KOPT-K1 (cell line): ENCODE measurements at regions not wholly inside any gene's neighbourhood (a gene's known extent, or its start where the extent isn't known, plus 50 kb on each side); places are given as distances from the start of the nearest gene placed in this dataset.
"Not testable (repeated sequence)": the region's sequence is repeated elsewhere in the genome, so short reads cannot be mapped to it uniquely, and the experiment has no call there.

Source experiments
- H3K27ac ChIP-seq: fragments of 200-600 bp; sonication (generic); 2 replicates; pipeline ENCODE4 v1.5.1; 2016; ENCODE audit warnings: antibody characterized with exemption, mild to moderate bottlenecking, low read depth, low read length; ENCODE audit not compliant: poor library complexity, severe bottlenecking
- H3K36me3 ChIP-seq: fragments of 200-600 bp; sonication (generic); 2 replicates; pipeline ENCODE4 v1.5.1; 2017; ENCODE audit warnings: antibody characterized with exemption, mild to moderate bottlenecking, low read length, moderate library complexity; ENCODE audit not compliant: insufficient read depth
- H3K9me3 ChIP-seq: fragments of 200-600 bp; sonication (generic); 2 replicates; pipeline ENCODE4 v1.5.1; 2017; ENCODE audit warnings: antibody characterized with exemption, low read length, mild to moderate bottlenecking; ENCODE audit not compliant: insufficient read depth, poor library complexity, severe bottlenecking

DNA sequence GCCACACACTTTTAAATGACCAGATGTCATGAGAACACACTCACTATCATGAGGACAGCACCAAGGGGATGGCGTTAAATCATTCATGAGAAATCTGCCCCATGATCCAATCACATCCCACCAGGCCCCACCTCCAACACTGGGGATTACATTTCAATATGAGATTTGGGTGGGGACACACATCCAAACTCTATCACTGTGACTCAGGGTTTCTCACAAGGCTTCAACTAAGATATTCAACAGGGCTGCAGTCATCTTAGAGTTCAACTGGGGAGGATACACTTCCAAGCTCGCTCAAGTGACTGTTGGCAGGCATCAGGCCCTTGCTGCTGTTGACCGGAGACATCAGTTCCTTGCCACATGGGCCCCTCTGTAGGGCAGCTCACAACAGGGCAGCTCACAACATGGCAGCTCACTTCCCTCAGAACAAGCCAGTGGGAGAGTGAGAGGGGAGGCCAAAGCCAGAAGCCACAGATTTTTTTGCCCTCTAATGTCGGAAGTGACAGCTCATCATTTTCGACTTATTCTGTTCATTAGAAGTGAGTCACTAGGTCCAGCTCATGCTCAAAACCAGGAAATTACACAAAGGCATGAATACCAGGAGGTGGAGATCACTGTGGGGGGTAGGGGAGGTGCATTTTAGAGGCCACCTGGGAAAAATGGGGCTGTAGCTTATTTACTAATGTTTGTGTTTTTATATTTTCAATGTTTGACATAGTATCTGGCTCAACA is 50.8 kb upstream of the PTHLH start:
- H3K9me3 ChIP-seq: no peaks in the 10 kb centered on the region
- no peaks in the 10 kb centered on the region for H3K36me3 ChIP-seq
- no peak overlapping the region for H3K27ac ChIP-seq

DNA sequence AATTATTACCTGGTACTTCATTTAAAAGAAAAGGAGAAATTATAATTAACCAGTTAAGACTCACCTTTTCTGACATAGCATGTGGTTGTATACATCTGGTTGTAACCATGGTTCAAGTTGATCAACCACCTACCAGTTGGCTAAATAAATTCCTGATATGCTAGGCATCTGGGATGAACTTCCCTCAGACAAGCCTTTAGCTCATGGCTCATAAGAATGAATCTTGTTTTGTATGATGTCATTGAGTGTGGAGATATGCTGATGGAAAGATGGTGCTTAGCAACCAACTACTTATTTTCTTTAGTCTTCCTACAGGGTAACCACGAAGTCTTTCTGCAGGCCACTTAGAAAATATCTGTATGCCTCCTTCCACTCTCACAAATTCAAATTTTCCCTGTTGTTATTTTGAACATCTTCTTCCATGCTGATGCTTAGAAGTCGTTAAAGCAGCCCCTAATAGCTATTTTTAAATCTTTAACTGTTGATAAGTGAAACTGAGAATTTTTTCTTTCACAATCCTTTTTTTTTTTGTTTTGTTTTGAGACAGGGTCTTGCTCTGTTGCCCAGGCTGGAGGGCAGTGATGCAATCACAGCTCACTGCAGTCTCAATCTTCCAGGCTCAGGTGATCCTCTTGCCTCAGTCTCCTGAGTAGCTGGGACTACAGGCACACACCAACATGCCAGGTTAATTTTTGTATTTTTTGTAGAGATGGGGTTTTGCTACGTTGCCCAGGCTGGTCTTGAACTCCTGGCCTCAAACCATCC is 51.9 kb upstream of the PTHLH start:
- H3K36me3 ChIP-seq: no peaks in the 10 kb centered on the region
- H3K9me3 ChIP-seq: no peaks in the 10 kb centered on the region
- no peak overlapping the region for H3K27ac ChIP-seq

DNA sequence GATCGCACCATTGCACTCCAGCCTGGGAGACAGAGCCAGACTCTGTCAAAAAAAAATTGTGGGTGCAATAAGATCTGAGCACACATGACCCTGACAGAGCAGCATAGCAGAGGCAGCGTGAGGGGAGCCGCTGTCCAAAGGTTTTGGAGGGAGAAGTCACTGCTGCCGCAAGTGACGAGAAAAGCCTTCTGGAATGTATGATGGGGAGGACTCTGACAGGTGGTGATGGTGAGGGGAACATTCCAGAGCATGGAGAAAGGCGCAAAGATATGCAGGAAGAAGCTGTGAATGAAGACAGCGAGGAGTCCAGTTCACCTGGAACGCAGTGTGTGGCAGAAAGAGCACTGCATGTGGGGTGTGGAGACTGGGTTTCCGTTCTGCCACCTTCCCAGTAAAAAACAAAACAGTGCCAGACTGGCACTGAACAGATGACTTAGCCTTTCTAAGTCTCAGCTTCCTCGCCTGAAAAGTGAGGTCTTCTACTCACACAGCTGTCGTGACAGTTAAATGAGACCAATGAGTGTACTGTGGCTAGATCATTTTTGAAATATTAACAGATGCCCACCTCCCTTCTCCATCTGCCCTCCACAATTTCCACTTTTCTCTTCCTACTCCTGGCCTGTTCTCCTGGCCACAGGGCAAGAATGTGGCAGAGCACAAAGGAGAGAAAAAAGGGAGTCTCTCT is 53.4 kb upstream of the PTHLH start:
- peak overlapping the region; percentile 69 for H3K27ac ChIP-seq
- no peaks in the 10 kb centered on the region for H3K36me3 ChIP-seq
- no peaks in the 10 kb centered on the region for H3K9me3 ChIP-seq

GRCh38 chr12:28026701-28027100 is 54.2 kb upstream of the PTHLH start:
- Histone ChIP-seq H3K36me3 (no peaks in the 10 kb centered on the region), H3K27ac (peak overlapping the region; percentile 69), H3K9me3 (no peaks in the 10 kb centered on the region)

GRCh38 chr12:28027328-28027727 is 54.8 kb upstream of the PTHLH start:
- Histone ChIP-seq H3K36me3 (no peaks in the 10 kb centered on the region), H3K27ac (peak overlapping the region; percentile 69), H3K9me3 (no peaks in the 10 kb centered on the region)

GRCh38 chr12:28027947-28028724 is 55.6 kb upstream of the PTHLH start:
- Histone ChIP-seq H3K27ac (peak overlapping the region; percentile 69), H3K9me3 (no peaks in the 10 kb centered on the region), H3K36me3 (no peaks in the 10 kb centered on the region)

DNA sequence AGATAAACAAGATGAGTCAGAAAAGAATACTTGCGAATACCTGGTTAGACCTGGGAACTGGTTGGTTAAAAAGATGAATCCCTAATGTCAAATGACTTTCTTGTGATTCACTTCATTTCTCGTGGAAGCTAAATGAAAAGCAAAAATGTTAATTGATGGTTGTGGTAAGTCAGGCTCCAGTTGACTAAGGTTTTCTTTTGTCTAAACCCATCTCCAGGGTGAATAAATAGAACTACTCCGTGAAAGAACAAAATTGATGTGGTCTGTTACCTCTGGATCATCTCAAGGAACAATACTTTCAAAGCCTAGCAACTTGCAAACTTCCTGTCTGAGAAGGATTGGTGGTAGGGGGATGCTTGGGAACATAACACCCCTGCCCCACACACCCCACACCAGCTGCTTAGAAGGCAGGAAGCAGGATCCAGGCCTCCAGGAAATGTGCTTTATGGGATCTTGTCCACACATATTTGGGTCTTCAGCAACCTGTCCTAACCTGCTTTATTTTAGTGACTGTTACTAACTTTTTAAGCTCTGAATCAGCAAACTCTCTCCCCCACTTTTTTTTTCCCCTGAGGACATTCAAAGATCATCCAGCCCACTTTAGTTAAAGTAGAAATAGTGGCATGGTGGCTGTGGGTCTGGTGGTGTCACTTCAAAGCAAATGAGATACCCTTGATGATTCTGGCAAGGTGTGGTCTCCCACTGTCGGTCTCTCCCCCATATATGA is 60.4 kb upstream of the PTHLH start:
- no peaks in the 10 kb centered on the region for H3K36me3 ChIP-seq
- H3K27ac ChIP-seq: no peak overlapping the region
- no peaks in the 10 kb centered on the region for H3K9me3 ChIP-seq

GRCh38 chr12:28033538-28033915 is 61.0 kb upstream of the PTHLH start:
- no peak overlapping the region for H3K27ac ChIP-seq
- H3K36me3 ChIP-seq: no peaks in the 10 kb centered on the region
- H3K9me3 ChIP-seq: no peaks in the 10 kb centered on the region

DNA sequence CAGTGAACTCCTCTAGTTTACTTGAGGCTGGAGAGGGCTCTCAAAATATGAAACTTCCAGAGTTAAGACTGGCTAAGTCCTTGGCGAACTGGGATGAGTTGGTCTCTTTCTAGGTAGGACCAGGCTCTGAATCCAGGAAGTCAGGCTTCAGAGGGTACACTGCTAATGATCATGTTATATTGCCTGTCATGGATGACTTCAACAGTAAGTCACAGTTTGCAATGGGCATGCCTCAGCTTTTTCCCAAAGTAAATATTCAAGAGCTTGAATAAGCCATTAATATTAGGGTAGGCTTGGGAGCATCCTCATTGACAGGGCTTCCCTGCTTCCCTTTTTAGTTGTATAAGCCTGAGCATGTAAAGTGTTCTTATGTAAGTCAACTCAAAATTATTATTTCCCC is 61.7 kb upstream of the PTHLH start:
- no peaks in the 10 kb centered on the region for H3K36me3 ChIP-seq
- H3K9me3 ChIP-seq: no peaks in the 10 kb centered on the region
- H3K27ac ChIP-seq: no peak overlapping the region

- Histone ChIP-seq H3K36me3 (no peaks in the 10 kb centered on the region), H3K27ac (no peak overlapping the region), H3K9me3 (no peaks in the 10 kb centered on the region)
Measured at GRCh38 chr12:28035500-28035899, 63.0 kb upstream of the PTHLH start.

DNA sequence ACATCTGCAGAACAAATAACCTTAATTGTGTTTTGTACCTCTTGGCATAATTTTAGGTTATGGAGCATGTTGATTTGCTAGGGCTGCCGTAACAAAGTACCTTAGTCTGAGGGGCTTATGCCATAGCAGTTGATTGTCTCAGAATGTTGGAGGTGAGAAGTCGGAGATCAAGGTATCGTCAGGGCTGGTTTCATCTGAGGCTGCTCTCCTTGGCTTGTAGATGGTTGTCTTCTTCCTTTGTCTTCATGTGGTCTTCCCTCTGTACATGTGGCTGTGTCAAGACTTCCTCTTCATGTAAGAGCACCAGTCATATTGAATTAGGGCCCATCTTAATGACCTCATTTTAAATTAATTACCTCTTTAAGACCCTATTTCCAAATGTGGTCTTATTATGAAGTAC is 64.4 kb upstream of the PTHLH start:
- Histone ChIP-seq H3K27ac (no peak overlapping the region), H3K9me3 (no peaks in the 10 kb centered on the region), H3K36me3 (no peaks in the 10 kb centered on the region)

DNA sequence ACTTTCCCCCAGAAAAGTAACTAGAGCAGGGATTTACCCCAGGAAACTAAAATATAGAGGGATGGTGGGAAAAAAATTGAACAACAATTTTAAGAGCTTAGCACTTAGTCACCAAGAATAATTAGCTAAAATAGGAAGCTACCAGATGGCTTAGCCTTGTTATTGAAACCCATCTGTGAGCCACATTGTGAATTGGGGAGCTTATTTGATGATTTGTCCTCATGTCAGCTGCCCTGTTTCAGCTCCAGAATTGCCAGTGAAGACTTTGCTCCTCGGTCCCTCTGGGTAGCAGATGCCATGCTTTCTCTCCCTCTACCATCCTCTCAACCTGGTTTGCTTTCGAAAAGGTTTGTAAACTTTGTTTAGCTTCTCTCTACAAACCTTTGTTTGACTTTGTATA is 67.7 kb upstream of the PTHLH start:
- Histone ChIP-seq H3K9me3 (no peaks in the 10 kb centered on the region), H3K27ac (no peak overlapping the region), H3K36me3 (no peaks in the 10 kb centered on the region)

- not testable (repeated sequence) for H3K36me3 ChIP-seq, H3K9me3 ChIP-seq, H3K27ac ChIP-seq
Measured at GRCh38 chr12:28046600-28046999, 74.1 kb upstream of the PTHLH start.

DNA sequence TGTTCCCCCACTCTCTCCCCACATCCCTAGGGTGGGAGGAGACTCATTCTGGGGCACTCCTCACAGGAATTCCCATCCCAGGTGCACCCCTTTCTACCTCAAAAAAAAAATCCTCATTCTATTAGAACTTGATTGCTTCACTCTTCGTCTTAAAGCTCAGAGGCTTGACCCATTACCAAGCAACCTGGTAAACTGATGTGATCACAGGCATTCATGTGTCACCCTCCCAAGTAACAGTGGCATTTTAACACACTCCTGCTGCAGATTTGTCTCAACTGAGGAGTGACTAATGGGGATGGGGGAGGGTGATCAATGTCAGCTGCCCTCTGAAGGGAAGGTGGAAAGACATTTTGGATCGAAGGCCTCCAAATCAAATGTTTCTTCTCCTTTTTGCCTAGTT is 78.1 kb upstream of the PTHLH start:
- Histone ChIP-seq H3K36me3 (no peaks in the 10 kb centered on the region), H3K9me3 (peaks cover 4% of the 10 kb centered on the region), H3K27ac (no peak overlapping the region)
